T-helper 1 cell treated with Interleukin-12 subunit alpha and Interleukin-12 subunit beta and Interleukin-4 antibody, amounts not matched to agents 30 μg/mL and 1 μg/mL, for 36 hours (primary cell): ENCODE measurements at regions not wholly inside any gene's neighbourhood (a gene's known extent, or its start where the extent isn't known, plus 50 kb on each side); places are given as distances from the start of the nearest gene placed in this dataset.
A peak's percentile ranks its signal among the peaks of the same experiment; 100 is the strongest.

Source experiments
- H3K27ac Mint-ChIP-seq: one replicate; pipeline ENCODE4 v1.8.0; 2021; ENCODE audit warnings: mild to moderate bottlenecking, mixed read lengths
- H3K27me3 Mint-ChIP-seq: one replicate; pipeline ENCODE4 v1.8.0; 2021; ENCODE audit warnings: low read depth, mixed read lengths
- H3K36me3 Mint-ChIP-seq: one replicate; pipeline ENCODE4 v1.8.0; 2021; ENCODE audit warnings: low read depth, mixed read lengths
- H3K4me1 Mint-ChIP-seq: one replicate; pipeline ENCODE4 v1.8.0; 2021; ENCODE audit warnings: low read depth, mixed read lengths
- H3K4me3 Mint-ChIP-seq: one replicate; pipeline ENCODE4 v1.8.0; 2021; ENCODE audit warnings: mild to moderate bottlenecking, moderate library complexity, mixed read lengths
- H3K9me3 Mint-ChIP-seq: one replicate; pipeline ENCODE4 v1.8.0; 2021; ENCODE audit warnings: mixed read lengths

- Mint-ChIP-seq H3K36me3 (peaks cover 12% of the 10 kb centered on the region), H3K9me3 (peaks cover 26% of the 10 kb centered on the region), H3K4me3 (no peak overlapping the region), H3K4me1 (peaks cover 27% of the 10 kb centered on the region), H3K27ac (peak overlapping the region; percentile 33), H3K27me3 (peaks cover 20% of the 10 kb centered on the region)
Observed at GRCh38 chr10:117653170-117653515, 110.6 kb downstream of the EMX2 start.

GRCh38 chr10:117654105-117654504, 111.6 kb downstream of the EMX2 start:
- no peak overlapping the region for H3K4me3 Mint-ChIP-seq
- peaks cover 12% of the 10 kb centered on the region for H3K36me3 Mint-ChIP-seq
- H3K27me3 Mint-ChIP-seq = peaks cover 21% of the 10 kb centered on the region
- H3K4me1 Mint-ChIP-seq = peaks cover 27% of the 10 kb centered on the region
- H3K9me3 Mint-ChIP-seq = peaks cover 26% of the 10 kb centered on the region
- H3K27ac Mint-ChIP-seq = no peak overlapping the region

GRCh38 chr10:117656385-117657367, 114.1 kb downstream of the EMX2 start:
- Mint-ChIP-seq H3K4me1 (peaks cover 27% of the 10 kb centered on the region), H3K36me3 (peaks cover 7% of the 10 kb centered on the region), H3K4me3 (peak overlapping the region; percentile 15), H3K27me3 (peaks cover 13% of the 10 kb centered on the region), H3K9me3 (peaks cover 14% of the 10 kb centered on the region), H3K27ac (peak overlapping the region; percentile 34)

- peaks cover 17% of the 10 kb centered on the region for H3K27me3 Mint-ChIP-seq
- H3K36me3 Mint-ChIP-seq = no peaks in the 10 kb centered on the region
- H3K27ac Mint-ChIP-seq = no peak overlapping the region
- H3K4me1 Mint-ChIP-seq = peaks cover 6% of the 10 kb centered on the region
- no peak overlapping the region for H3K4me3 Mint-ChIP-seq
- peaks cover 3% of the 10 kb centered on the region for H3K9me3 Mint-ChIP-seq
Observed at GRCh38 chr10:117661316-117661715, 118.8 kb downstream of the EMX2 start.

- H3K27ac Mint-ChIP-seq = no peak overlapping the region
- peaks cover under 1% of the 10 kb centered on the region for H3K4me1 Mint-ChIP-seq
- H3K27me3 Mint-ChIP-seq = peaks cover 14% of the 10 kb centered on the region
- no peaks in the 10 kb centered on the region for H3K36me3 Mint-ChIP-seq
- no peaks in the 10 kb centered on the region for H3K9me3 Mint-ChIP-seq
- H3K4me3 Mint-ChIP-seq = no peak overlapping the region
Observed at GRCh38 chr10:117662126-117662525, 119.6 kb downstream of the EMX2 start.

- H3K4me3 Mint-ChIP-seq = no peak overlapping the region
- no peak overlapping the region for H3K27ac Mint-ChIP-seq
Observed at GRCh38 chr10:117662751-117663540, 120.4 kb downstream of the EMX2 start.

GRCh38 chr10:117663750-117664149, 121.2 kb downstream of the EMX2 start:
- Mint-ChIP-seq H3K4me1 (no peaks in the 10 kb centered on the region), H3K36me3 (no peaks in the 10 kb centered on the region), H3K27ac (no peak overlapping the region), H3K27me3 (peaks cover 14% of the 10 kb centered on the region), H3K9me3 (no peaks in the 10 kb centered on the region), H3K4me3 (no peak overlapping the region)

More at GRCh38 chr10:117662751-117663540, 120.4 kb downstream of the EMX2 start:
- Mint-ChIP-seq H3K27me3 (peaks cover 14% of the 10 kb centered on the region), H3K9me3 (no peaks in the 10 kb centered on the region), H3K4me1 (no peaks in the 10 kb centered on the region), H3K36me3 (no peaks in the 10 kb centered on the region)

- no peak overlapping the region for H3K27ac Mint-ChIP-seq
- peaks cover 8% of the 10 kb centered on the region for H3K27me3 Mint-ChIP-seq
- H3K4me3 Mint-ChIP-seq = no peak overlapping the region
- no peaks in the 10 kb centered on the region for H3K4me1 Mint-ChIP-seq
- no peaks in the 10 kb centered on the region for H3K9me3 Mint-ChIP-seq
- no peaks in the 10 kb centered on the region for H3K36me3 Mint-ChIP-seq
Observed at GRCh38 chr10:117664288-117664687, 121.7 kb downstream of the EMX2 start.

GRCh38 chr10:117666166-117666565, 123.6 kb downstream of the EMX2 start:
- Mint-ChIP-seq H3K27me3 (peaks cover 3% of the 10 kb centered on the region), H3K4me3 (no peak overlapping the region)

GRCh38 chr10:117666965-117667364, 124.4 kb downstream of the EMX2 start:
- no peak overlapping the region for H3K27ac Mint-ChIP-seq
- H3K27me3 Mint-ChIP-seq = peaks cover 3% of the 10 kb centered on the region
- no peak overlapping the region for H3K4me3 Mint-ChIP-seq
- H3K9me3 Mint-ChIP-seq = no peaks in the 10 kb centered on the region
- H3K36me3 Mint-ChIP-seq = no peaks in the 10 kb centered on the region
- no peaks in the 10 kb centered on the region for H3K4me1 Mint-ChIP-seq

More at GRCh38 chr10:117666166-117666565, 123.6 kb downstream of the EMX2 start:
- Mint-ChIP-seq H3K27ac (no peak overlapping the region), H3K9me3 (no peaks in the 10 kb centered on the region), H3K4me1 (no peaks in the 10 kb centered on the region), H3K36me3 (no peaks in the 10 kb centered on the region)

- H3K4me1 Mint-ChIP-seq = no peaks in the 10 kb centered on the region
- no peaks in the 10 kb centered on the region for H3K36me3 Mint-ChIP-seq
- no peak overlapping the region for H3K27ac Mint-ChIP-seq
- no peaks in the 10 kb centered on the region for H3K9me3 Mint-ChIP-seq
- peaks cover 3% of the 10 kb centered on the region for H3K27me3 Mint-ChIP-seq
- H3K4me3 Mint-ChIP-seq = no peak overlapping the region
Observed at GRCh38 chr10:117667831-117668230, 125.3 kb downstream of the EMX2 start.

- Mint-ChIP-seq H3K27me3 (peaks cover 3% of the 10 kb centered on the region), H3K4me1 (no peaks in the 10 kb centered on the region), H3K4me3 (no peak overlapping the region), H3K36me3 (no peaks in the 10 kb centered on the region), H3K9me3 (no peaks in the 10 kb centered on the region), H3K27ac (no peak overlapping the region)
Observed at GRCh38 chr10:117668327-117669008, 125.9 kb downstream of the EMX2 start.

- Mint-ChIP-seq H3K27me3 (peaks cover 3% of the 10 kb centered on the region), H3K4me1 (no peaks in the 10 kb centered on the region), H3K36me3 (no peaks in the 10 kb centered on the region), H3K9me3 (no peaks in the 10 kb centered on the region), H3K4me3 (no peak overlapping the region), H3K27ac (no peak overlapping the region)
Observed at GRCh38 chr10:117669122-117669521, 126.6 kb downstream of the EMX2 start.

GRCh38 chr10:117670116-117670904, 127.8 kb downstream of the EMX2 start:
- Mint-ChIP-seq H3K36me3 (no peaks in the 10 kb centered on the region), H3K27ac (no peak overlapping the region), H3K4me1 (no peaks in the 10 kb centered on the region), H3K27me3 (peaks cover 5% of the 10 kb centered on the region), H3K9me3 (no peaks in the 10 kb centered on the region), H3K4me3 (no peak overlapping the region)
